HG03432 (cell line): ENCODE measurements at regions not wholly inside any gene's neighbourhood (a gene's known extent, or its start where the extent isn't known, plus 50 kb on each side); places are given as distances from the start of the nearest gene placed in this dataset.

Source experiments
- ATAC-seq: cut with Tn5 transposase; IDR thresholded peaks from one replicate; pipeline ENCODE4 v1.9.1; 2021; ENCODE audit warnings: mild to moderate bottlenecking, moderate library complexity; ENCODE audit not compliant: unreplicated experiment

DNA sequence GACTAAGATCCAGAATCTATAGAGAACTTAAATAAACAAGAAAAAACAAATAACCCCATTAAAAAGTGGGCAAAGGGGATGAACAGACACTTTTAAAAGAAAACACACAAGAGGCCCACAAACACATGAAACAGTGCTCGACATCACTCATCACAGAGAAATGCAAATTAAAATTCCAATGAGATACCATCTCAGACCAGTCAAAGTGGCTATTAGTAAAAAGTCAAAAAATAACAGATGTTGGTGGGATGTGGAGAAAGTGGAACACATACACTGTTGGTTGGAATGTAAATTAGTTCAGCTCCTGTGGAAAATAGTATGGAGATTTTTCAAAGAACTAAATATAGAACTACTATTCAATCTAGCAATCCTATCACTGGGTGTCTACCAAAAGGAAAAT is 143.1 kb downstream of the IFI44 start:
- ATAC-seq = no peak

DNA sequence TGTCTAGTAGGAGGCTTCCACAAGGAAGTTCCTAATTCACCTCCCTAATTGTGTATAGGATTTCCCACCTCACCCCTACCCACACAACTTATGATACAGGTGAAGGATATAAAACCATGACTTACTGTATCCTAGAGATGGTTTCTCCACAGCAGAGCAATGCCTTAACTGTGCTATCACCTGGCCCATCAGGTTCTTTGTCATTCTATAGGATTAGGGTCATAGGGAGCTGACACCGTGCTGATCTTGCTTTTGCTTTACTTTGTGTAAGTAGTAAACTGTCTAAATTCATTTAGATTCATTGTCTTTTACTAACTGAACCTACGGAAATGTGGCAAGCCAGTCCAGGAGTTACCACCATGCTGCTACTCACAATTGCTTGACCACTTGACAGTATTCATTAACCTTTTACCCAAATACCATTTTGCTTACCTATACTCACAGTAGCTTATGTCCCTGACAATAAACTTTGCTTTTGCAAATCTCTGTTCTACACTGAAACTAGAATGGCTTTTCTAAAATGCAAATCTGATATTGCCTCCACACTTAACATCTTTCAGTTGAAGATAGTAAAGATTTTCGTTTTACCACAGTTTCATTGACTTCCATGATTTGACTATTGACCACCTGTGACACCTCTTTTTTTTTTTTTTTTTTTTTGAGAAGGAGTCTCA is 147.6 kb downstream of the IFI44 start:
- peak; percentile 71 for ATAC-seq

DNA sequence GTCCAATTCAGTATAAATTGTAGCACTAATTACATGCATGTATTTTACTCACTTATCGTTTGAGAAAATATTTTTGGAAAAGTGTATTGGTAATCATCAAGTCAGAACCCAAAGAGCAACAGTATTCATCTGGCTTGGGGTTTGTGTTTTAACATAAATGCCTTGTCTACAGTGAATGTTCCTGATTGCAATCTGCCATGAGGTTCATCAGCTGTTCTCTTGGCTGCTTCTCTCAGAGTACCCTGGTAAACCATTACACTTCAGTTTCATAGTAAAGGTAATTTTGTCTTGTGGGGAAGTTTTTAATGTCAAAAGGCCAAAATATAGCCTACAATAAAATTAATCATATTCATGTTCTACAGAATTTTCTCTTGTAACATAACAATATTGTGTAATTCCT is 150.3 kb downstream of the IFI44 start:
- no peak for ATAC-seq

DNA sequence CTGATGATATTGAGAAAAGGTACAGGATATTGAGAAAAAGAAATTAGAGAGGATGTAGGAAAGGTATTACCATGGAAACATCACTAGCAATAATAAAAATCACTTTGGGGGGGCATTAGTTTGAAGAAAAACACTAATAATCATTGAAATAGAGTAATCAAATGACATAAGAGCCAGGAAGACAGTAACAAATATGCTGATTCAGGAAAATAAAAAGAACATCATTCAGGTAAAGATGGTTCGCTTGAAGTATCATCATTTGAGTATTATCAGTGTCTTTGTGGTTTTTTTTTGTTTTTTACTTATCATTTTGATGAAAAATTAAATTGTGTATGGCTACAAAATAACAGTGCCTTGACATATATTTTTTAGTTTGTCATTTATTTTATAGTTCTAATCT is 164.5 kb downstream of the IFI44 start:
- no peak for ATAC-seq

DNA sequence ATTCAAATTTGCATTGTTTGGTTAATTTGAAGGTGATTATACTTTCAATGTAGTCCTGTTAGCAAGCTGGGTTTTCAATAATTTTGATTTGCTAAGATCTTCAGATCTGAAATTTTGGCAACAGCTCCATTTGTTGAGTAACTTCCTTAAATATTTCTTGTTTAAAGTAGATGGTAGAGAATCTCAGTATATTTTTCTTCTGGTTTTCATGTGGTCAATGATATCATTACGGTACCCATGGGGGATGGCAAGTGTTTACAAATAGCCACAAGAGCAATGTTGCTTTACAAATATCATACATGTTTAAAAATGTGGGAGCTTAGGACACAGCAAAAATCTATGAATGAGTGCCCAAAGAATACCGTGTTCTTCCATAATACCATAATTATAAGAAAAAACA is 175.9 kb downstream of the IFI44 start:
- no peak for ATAC-seq

DNA sequence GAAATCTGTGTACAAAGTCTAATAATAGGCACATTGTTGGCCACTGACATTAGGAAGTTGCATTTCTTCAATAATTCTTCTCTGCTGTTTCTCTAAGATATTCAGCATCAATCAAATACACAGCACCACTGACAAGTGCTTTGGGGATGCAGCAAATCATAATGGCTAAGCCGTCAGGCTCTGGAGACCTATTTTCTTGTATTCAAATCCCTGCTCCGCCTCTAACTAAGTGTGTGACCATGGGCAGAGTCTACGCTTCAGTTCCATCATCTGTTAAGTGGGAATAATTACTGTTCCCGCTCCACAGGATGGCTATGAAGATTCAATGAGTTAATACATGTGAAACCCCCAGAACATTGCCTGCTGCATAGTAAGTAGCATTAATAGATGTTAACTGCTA is 176.9 kb downstream of the ADGRL4 start:
- no peak for ATAC-seq

DNA sequence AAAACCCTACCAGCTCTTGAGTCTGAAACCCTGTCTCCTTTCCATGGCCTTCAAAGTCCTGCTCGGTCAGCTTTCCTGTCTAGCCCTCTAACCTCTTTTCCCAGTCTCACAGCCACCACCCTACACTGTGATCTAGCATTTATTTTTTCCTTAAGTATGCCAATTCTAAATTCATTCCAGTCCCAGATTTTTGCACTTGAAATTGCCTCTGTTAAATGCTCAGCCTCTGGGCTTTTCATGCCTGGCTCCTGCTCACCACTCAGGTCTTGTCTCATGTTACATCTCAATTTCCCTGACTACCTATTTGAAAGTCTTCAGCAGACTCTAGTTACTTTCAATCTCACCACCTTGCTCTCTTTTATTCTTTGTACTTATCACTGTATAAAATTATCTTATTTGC is 176.2 kb downstream of the ADGRL4 start:
- ATAC-seq = no peak

DNA sequence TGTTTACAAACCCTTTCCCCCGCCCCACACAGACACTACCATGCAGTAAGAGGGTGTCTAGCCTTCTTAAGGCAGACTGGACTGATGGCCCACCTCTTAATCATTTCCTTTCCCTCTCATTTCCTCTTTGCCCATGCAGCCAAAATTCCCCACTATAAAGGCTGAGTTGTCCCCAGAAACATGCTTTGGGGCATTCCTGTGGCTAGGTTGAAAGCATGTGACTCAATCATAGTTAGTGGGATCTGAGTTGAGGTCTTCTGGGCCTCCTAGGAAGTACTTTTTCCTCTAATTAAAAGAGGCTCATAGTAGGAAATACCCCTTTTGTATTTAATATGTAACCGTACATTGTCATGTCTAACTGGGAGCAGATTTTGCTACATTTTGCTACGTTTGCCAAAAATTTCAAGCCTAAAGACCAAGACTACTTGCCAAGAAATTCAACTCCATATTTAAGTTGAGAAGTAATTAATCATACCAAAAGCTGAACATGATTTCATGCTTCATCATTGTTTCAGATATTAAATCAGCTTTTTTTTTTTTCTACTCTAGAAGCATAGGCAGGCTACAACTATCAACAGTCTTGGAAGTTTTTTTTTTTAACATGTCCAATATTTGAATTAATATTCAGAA is 174.7 kb downstream of the ADGRL4 start:
- peak; percentile 49 for ATAC-seq

DNA sequence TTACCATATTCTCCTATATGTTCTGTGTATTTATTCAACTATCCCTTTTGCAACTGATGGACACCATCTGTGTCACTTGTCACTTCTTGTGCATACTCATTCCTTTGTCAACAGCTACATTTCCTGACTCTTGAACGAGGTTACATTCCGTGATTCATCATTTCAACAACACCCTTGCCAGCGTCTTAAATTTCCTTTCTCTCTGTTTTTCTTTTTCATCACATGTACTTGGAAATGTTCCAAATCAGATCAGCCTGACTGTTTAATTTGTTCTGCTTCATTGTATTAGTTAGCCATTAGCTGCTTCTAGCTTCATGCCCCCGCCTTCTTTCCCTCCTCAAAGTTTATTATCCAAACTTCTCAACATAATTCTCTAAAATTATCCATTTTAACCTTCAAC is 173.0 kb downstream of the ADGRL4 start:
- no peak for ATAC-seq

DNA sequence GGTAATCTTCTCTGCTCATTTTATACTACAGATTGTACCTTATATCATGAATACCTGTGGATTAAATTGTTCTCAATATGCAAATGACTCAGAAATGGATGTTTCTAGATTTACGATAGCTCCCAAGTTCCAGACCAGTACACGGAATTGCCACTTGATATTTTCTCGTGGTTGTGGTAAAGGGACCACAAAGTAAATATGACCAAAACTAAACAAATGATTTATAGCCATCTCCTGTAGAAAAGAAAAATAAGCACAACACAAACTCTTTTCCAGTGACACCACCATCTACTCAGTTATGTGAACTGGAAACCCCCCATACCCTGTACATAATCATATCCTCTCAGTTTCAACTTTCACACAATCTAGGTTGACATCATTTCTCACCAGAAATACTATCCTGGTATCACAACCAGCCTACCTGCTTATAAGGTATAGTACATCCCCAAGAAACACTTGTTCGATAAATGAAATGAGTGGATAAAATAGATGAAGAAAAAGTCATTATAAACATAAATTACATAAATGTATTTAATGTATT is 172.3 kb downstream of the ADGRL4 start:
- peak; percentile 64 for ATAC-seq

DNA sequence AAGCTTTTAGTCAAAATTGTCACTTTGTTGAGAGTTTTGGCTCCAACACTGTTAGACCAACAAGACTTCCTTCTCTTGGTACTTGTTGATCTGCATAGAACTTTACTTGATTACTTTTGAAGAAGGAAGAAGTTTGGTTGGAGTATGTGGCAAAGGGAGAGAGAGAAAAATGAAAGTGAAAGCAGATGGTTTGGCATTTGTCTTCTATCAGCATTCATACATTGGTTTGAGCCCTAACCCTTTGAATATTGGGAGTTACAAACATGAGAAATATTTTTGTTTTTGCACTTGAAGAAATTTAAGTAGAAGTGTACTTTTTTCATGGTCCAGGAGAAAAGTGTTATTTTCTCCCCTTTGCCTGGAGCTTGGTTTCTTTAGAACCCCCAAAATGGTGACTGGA is 169.8 kb downstream of the ADGRL4 start:
- no peak for ATAC-seq

DNA sequence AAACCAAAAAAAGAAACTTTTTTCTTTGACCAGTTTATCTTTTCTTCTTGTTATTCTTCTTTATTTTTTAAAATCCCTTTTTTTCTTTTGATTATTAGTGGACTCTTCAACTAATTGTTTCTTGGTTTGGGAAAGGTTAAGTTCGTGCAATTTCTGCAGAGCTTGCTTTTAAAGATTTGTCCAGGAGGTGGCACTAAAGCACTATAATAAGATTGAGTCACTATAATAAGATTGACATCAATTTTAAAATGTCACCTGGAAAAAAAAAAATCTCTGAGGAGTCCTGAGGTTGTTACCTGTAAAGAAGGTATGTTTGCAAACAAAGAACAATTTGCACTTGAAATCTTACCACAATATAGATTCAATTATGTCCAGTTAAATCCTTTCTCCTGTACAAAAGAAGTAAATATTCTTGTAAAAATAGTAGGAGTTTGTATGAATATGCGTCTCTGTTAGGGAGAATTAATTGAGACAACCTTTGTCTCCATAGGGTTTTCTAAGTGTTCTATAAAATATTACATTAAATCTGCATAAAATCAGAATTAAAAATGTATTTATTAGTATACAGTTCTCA is 166.7 kb downstream of the ADGRL4 start:
- peak; percentile 57 for ATAC-seq
